NCI-H69 (cell line): ENCODE measurements at regions not wholly inside any gene's neighbourhood (a gene's known extent, or its start where the extent isn't known, plus 50 kb on each side); places are given as distances from the start of the nearest gene placed in this dataset.

Experiments used
- DNase-seq: peaks from one replicate; lab custom pipeline; 2025; lab: John Stamatoyannopoulos, UW

DNA sequence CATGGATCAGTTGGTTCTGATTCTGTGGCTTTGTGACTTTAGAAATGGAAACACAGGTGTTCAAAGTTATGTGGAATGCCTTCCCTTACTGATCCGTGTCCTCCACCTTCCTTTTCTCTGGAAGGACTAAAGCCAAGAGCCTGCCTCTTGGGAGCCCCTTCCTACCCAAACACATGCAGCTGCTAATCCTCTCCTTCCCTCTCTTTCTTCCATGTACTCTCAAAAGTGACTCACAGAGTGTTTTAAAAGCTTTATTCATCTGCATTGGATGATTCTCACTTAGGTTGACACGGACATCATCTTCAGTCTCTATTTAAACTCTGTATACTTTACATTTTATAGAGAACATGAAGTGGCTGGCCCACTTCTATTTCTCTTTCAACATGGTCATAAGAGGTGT is 856.5 kb upstream of the ARPP21 start:
- no peak for DNase-seq

GRCh38 chr3:34783876-34784275 is 855.4 kb upstream of the ARPP21 start:
- no peak for DNase-seq

DNA sequence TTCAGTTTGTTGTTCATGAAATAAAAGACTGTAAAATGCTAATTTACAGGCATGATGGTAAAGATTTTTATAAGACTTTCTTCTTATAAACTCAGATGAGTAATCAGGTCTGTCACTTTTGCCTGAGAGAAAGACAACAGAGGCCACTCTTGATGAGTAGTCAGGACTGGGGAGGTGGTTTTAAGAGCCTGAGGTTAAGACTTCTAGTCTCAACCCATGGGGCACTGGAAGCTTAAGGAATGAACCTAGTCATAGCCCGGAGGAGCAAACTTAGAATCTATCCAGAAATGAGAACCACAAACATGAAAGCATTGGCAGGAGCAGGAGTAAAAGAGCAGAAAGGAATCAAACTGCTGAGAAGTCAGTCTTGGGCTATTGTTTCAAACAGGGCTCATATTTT is 846.3 kb upstream of the ARPP21 start:
- no peak for DNase-seq

DNA sequence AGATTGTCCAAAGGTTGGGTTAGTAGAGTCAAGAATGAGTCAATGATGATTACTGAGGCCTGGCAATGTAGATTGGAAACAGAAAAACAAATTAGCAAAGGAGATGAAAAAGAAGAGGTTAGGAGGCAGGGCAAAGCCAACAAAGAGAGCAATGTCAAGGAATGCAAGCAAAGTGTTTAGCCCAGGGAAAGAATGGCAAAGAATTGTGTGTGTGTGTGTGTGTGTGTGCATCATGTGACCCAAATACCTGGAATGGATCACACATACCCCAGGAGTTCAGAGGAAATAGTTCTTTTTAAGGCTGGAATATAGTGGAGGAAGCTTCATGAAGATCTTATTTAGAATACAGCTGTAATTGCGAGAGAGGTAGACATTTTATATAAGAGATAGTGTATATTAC is 831.7 kb upstream of the ARPP21 start:
- DNase-seq, result no peak

GRCh38 chr3:34808287-34808686 is 831.0 kb upstream of the ARPP21 start:
- DNase-seq, result no peak

GRCh38 chr3:34828847-34829246 is 810.5 kb upstream of the ARPP21 start:
- no peak for DNase-seq

DNA sequence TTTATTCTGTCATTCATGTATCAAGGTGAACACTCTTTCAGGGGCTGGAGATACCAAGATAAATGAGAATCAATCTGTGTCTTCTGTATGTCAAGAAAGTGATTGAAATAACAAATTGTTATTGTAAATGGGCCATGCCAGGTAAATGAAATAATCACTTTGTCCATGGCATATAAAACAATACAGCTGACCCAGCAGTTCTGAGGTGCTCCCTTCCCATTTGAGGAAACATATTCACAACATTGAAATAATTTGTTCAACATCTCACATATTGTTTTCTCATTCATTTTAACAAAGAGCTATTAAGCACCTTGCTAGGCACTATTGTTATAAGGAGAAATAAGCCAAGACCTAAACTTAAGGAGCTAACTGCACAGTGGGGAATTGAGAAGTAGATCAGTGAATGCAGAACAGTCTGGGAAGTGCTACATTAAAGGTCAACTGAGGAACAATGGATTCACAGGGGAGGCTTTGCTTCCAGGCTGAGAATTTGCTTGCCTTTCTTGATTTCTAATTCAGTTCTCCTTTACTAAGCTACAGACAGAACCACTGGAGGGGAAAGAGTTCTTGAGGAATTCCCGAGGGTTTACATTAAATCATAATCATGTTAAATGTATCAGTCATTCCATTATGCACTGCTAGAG is 806.3 kb upstream of the ARPP21 start:
- DNase-seq, result no peak

- DNase-seq, result no peak
Measured at GRCh38 chr3:34837848-34838741, 801.2 kb upstream of the ARPP21 start.

- no peak for DNase-seq
Measured at GRCh38 chr3:34842706-34843480, 796.4 kb upstream of the ARPP21 start.

- no peak for DNase-seq
Measured at GRCh38 chr3:34844323-34844620, 795.1 kb upstream of the ARPP21 start.

- no peak for DNase-seq
Measured at GRCh38 chr3:34851137-34851536, 788.2 kb upstream of the ARPP21 start.

DNA sequence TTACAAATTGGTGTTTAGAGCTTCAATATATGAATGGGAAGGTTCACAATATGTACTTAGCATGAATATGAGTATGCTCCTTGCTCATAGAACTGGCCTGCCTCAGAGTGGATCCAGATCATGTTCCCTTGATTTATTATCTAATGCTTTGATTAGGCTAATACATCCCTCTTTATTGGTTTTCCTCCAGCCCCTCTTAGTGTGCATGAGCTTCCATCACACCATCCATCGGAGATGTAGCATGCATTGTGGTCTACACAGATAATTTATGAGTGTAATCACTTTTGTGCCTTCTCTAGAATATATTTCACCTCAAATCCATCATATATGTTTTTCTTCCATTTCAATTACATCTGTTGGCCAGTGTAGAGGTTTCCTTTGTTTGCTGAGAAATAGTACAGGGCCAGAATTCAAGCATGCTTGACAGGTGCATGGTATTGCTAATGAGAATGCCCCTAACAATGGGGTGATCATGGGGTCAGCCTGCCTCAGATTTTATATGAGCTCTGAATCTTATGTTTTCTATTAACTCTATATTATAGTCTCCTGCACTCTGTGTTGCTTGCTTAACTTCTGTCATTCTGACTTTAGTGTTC is 786.4 kb upstream of the ARPP21 start:
- DNase-seq, result no peak

DNA sequence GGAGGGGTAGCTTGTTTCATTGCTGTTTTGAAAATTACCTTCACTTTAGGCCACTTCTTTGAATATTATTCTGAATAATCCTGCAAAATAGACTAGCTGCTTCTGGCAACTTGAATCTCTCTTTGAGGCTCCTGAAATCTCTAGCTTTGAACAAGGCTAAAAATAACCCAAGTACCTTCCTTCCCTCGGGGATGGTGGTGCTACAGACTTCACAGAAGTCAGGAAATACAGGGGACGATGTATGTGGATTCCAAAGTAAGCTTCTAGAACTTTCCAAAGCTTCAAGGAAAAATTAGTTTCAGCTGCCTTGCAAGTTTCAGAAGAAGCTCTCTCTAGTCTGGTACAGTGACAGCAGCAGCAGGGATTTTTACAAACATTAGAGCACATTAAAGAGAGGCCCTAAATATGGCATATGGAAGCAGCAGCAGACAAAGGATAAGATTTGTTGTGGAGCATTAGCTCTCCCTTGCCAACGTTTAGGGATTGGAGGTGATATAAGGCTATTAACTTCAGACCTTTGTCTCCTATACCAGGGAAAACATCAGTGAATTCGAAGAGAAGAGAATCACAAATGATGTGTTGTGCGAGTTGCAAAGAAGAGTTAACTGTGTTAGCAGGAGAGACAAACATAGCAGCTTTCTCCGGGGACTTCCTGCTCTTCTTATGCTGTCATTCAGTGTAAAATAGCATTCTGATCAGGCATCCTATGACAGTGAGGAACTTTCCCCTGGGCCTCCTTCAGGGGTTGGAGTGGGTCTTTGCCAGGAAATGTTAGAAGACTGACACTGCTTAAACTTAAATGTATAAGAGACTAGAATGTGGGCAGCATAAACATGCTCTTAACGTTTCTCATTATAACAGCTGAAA is 783.0 kb upstream of the ARPP21 start:
- DNase-seq, result no peak

DNA sequence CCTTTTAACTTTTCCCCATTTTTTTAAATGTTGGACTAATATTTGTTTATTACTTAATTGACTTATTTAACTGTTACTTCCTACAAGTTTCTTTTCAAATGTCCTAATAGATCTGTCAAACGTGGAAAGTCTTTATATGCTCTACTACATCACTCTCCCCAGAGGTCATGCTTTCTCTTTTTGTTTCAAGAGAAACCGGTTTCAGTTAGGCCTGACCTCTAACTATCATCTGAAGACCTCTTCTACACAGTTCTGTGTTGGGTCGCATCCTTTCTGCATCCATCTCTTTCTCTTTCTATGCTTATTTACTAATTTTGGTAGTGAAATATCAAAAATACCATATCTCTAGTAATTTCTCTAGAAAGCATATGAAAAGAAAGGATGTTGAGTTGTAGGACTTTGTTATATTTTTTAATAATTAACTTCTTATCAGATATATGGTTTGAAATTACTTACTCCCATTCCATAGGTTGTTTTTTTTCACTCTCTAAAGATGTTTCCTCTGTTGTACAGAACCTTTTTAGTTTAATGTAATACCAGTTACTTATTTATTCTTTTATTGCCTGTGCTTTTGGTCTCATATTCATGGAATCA is 781.2 kb upstream of the ARPP21 start:
- no peak for DNase-seq

- no peak for DNase-seq
Measured at GRCh38 chr3:34859746-34860145, 779.6 kb upstream of the ARPP21 start.

GRCh38 chr3:34862456-34862855 is 776.9 kb upstream of the ARPP21 start:
- no peak for DNase-seq

DNA sequence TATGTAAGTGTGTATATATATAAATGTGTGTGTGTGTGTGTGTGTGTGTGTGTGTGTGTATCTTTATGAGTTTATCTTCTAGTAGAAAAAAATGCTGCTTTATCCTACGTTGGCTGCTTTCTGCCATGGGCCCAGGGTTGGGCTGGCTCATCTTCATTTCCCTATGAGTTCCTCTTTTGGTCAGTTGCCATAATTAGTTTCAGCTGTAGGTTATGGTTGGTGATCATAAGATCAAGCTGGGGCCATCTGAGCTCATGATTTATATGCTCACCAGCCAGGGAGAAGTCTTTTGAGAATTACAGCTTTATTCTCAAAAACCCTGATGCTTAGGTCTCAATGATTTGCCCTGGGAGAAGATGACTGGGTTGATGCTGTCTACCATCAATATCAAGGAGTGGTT is 775.8 kb upstream of the ARPP21 start:
- DNase-seq, result no peak

DNA sequence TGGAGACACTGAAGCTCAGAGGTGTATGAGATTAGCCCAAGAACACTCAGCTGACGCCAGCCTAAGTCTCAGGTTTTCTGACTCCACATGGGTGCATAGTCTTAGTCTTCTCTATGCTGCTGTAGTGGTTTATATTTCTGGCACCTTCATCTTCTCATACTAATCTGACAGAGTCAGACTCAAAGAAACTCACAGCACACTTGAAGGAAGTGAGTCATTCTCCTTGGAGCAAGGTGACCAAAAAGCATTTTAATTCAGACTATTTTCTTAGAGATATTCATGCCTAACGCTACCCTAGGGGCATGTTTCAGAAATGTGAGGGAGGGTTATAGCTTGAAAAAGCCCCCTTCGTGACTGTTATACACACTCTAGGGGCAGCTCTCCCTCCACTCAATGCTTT is 775.3 kb upstream of the ARPP21 start:
- no peak for DNase-seq

- DNase-seq, result no peak
Measured at GRCh38 chr3:34865346-34865745, 774.0 kb upstream of the ARPP21 start.

GRCh38 chr3:34868935-34869334 is 770.4 kb upstream of the ARPP21 start:
- no peak for DNase-seq

GRCh38 chr3:34869696-34870095 is 769.6 kb upstream of the ARPP21 start:
- no peak for DNase-seq
